NCI-H2081 (cell line): ENCODE measurements at regions not wholly inside any gene's neighbourhood (a gene's known extent, or its start where the extent isn't known, plus 50 kb on each side); places are given as distances from the start of the nearest gene placed in this dataset.
A peak's percentile ranks its signal among the peaks of the same experiment; 100 is the strongest.

Source experiments
- DNase-seq, 2 experiments: peaks; one replicate each; lab custom pipeline; 2025; lab: John Stamatoyannopoulos, UW

GRCh38 chr3:99199021-99199420 is 297.5 kb upstream of the DCBLD2 start:
- DNase-seq = no peak

- no peak for DNase-seq
These were observed 289.7 kb upstream of the DCBLD2 start for GRCh38 chr3:99191186-99191585.

GRCh38 chr3:99188936-99189335 is 287.4 kb upstream of the DCBLD2 start:
- no peak for DNase-seq

- DNase-seq = no peak
These were observed 284.5 kb upstream of the DCBLD2 start for GRCh38 chr3:99186016-99186415.

- no peak for DNase-seq
These were observed 274.9 kb upstream of the DCBLD2 start for GRCh38 chr3:99176169-99176964.

GRCh38 chr3:99175276-99175812 is 273.8 kb upstream of the DCBLD2 start:
- DNase-seq = no peak

GRCh38 chr3:99172736-99173657 is 271.5 kb upstream of the DCBLD2 start:
- peak; percentile 14 to 45 for DNase-seq

GRCh38 chr3:99171800-99172199 is 270.3 kb upstream of the DCBLD2 start:
- DNase-seq = no peak

GRCh38 chr3:99170867-99171517 is 269.5 kb upstream of the DCBLD2 start:
- DNase-seq = no peak

- no peak for DNase-seq
These were observed 265.6 kb upstream of the DCBLD2 start for GRCh38 chr3:99167071-99167470.

GRCh38 chr3:99163314-99163713 is 261.8 kb upstream of the DCBLD2 start:
- no peak for DNase-seq

- no peak for DNase-seq
These were observed 257.8 kb upstream of the DCBLD2 start for GRCh38 chr3:99159220-99159762.

- no peak for DNase-seq
These were observed 243.5 kb upstream of the DCBLD2 start for GRCh38 chr3:99145031-99145430.

- DNase-seq = no peak
These were observed 242.0 kb upstream of the DCBLD2 start for GRCh38 chr3:99143493-99143892.

GRCh38 chr3:99134986-99135385 is 233.5 kb upstream of the DCBLD2 start:
- no peak for DNase-seq

GRCh38 chr3:99131876-99132275 is 230.4 kb upstream of the DCBLD2 start:
- DNase-seq = no peak

GRCh38 chr3:99128725-99129505 is 227.4 kb upstream of the DCBLD2 start:
- no peak for DNase-seq

- DNase-seq = no peak
These were observed 226.7 kb upstream of the DCBLD2 start for GRCh38 chr3:99128235-99128634.

- no peak for DNase-seq
These were observed 224.8 kb upstream of the DCBLD2 start for GRCh38 chr3:99126316-99126715.

- DNase-seq = no peak
These were observed 217.9 kb upstream of the DCBLD2 start for GRCh38 chr3:99119385-99119784.

GRCh38 chr3:99118381-99118780 is 216.9 kb upstream of the DCBLD2 start:
- DNase-seq = no peak
